Panc1 (cell line): ENCODE measurements at regions not wholly inside any gene's neighbourhood (a gene's known extent, or its start where the extent isn't known, plus 50 kb on each side); places are given as distances from the start of the nearest gene placed in this dataset.

Experiments used
- ATAC-seq: fragments of 200-7000 bp; cut with Tn5 transposase; 2 replicates; pipeline ENCODE4 v1.9.1; 2020; ENCODE audit warnings: mild to moderate bottlenecking, moderate library complexity
- BruUV-seq: library from RNA; stranded (reverse); fragments of 400-500 nt; replicated peaks from 2 replicates; lab custom pipeline; 2021; lab: Mats Ljungman, UMichigan
- CTCF ChIA-PET: fragments of 300-600 bp; sonication (Branson Sonifier 250); formaldehyde crosslinking; loops from one replicate; lab custom pipeline; 2022; ENCODE audit warnings: antibody characterized with exemption; lab: Charles Lee
- POLR2A ChIA-PET: fragments of 300-600 bp; sonication (Branson Sonifier 250); formaldehyde crosslinking; loops from one replicate; lab custom pipeline; 2022; ENCODE audit warnings: antibody characterized with exemption; lab: Charles Lee
- DNase-seq: peaks from one replicate; pipeline ENCODE4 v3.0.0-alpha.2; 2010; ENCODE audit warnings: low read depth, low spot score
- H3K27ac ChIP-seq: 2 replicates; pipeline ENCODE4 v1.5.1; 2011; ENCODE audit warnings: mild to moderate bottlenecking, low read length, inconsistent platforms
- H3K27me3 ChIP-seq: fragments of 200-500 bp; sonication (Bioruptor generic); 2 replicates; pipeline ENCODE4 v1.6.0; 2014; ENCODE audit warnings: low read length, inconsistent platforms; ENCODE audit not compliant: control insufficient read depth, insufficient read depth
- H3K36me3 ChIP-seq: fragments of 200-500 bp; sonication (Bioruptor generic); 2 replicates; pipeline ENCODE4 v1.5.1; 2014; ENCODE audit warnings: inconsistent platforms, mild to moderate bottlenecking, low read length, moderate library complexity; ENCODE audit not compliant: control insufficient read depth, insufficient read depth
- H3K4me1 ChIP-seq: 2 replicates; pipeline ENCODE4 v1.5.1; 2011; ENCODE audit warnings: inconsistent platforms, mild to moderate bottlenecking, low read length, moderate library complexity; ENCODE audit not compliant: control insufficient read depth, insufficient read depth
- H3K4me3 ChIP-seq, 2 experiments: 2 replicates each; pipeline ENCODE4 v1.5.1; 2011 to 2012; ENCODE audit warnings: low read depth in 2 of 2, low read length in 2 of 2, mild to moderate bottlenecking in 2 of 2, inconsistent platforms in 1 of 2, moderate library complexity in 1 of 2
- H3K9me3 ChIP-seq: fragments of 200-500 bp; sonication (Bioruptor generic); 2 replicates; pipeline ENCODE4 v1.5.1; 2014; ENCODE audit warnings: low read depth, mild to moderate bottlenecking, inconsistent platforms, low read length, moderate library complexity; ENCODE audit not compliant: control insufficient read depth, insufficient read depth
- CTCF ChIP-seq: fragments of 450-650 bp; IDR thresholded peaks from 2 replicates; pipeline ENCODE4 v1.5.1; 2017; ENCODE audit warnings: mild to moderate bottlenecking
- POLR2AphosphoS5 ChIP-seq: IDR thresholded peaks from 2 replicates; pipeline ENCODE4 v1.6.1; 2012; ENCODE audit warnings: mild to moderate bottlenecking, low read depth, low read length, moderate library complexity
- REST ChIP-seq, 2 experiments: IDR thresholded peaks; 2 replicates each; pipeline ENCODE4 v1.6.1; 2011 to 2012; ENCODE audit warnings: low read depth in 2 of 2, control low read depth in 1 of 2, low read length in 1 of 2, mild to moderate bottlenecking in 1 of 2, moderate library complexity in 1 of 2; ENCODE audit not compliant: insufficient read depth in 1 of 2
- SIN3A ChIP-seq: IDR thresholded peaks from 2 replicates; pipeline ENCODE4 v1.6.1; 2012; ENCODE audit warnings: low read depth, mild to moderate bottlenecking, low read length, moderate library complexity, borderline replicate concordance; ENCODE audit not compliant: insufficient read depth
- TCF7L2 ChIP-seq: IDR thresholded peaks from 2 replicates; pipeline ENCODE4 v1.6.1; 2011; ENCODE audit warnings: mild to moderate bottlenecking, low read depth, low read length, inconsistent platforms
- in situ Hi-C: cut with HindIII; loops from 2 replicates; pipeline ENCODE4 v1.10.0; 2016; ENCODE audit warnings: low sequenced_read_pairs, low pct_unique_long_range_greater_than_20kb
- intact Hi-C: fragments of 100-400 bp; cut with micrococcal nuclease; formaldehyde crosslinking; loops from one replicate; pipeline ENCODE4 v1.10.0; 2022; ENCODE audit not compliant: unreplicated experiment

GRCh38 chr7:46072722-46073121 lies 151.7 kb upstream of the IGFBP3 start:
- intact Hi-C loops (no loop called here), in situ Hi-C loops (no loop called here)
- no peak for TF ChIP-seq POLR2AphosphoS5
- TF ChIP-seq TCF7L2: no peak
- TF ChIP-seq SIN3A: no peak
- no peak for TF ChIP-seq REST (IDR thresholded peaks at IDR 0.05; ENCODE audit: insufficient read depth in 1 of 2, low read depth in 2 of 2, low read length in 1 of 2)
- TF ChIP-seq CTCF: no peak
- Histone ChIP-seq H3K4me3 (no peak overlapping the region), H3K27ac (no peak overlapping the region), H3K9me3 (no peaks in the 10 kb centered on the region), H3K27me3 (no peaks in the 10 kb centered on the region), H3K4me1 (no peaks in the 10 kb centered on the region), H3K36me3 (no peaks in the 10 kb centered on the region)
- no peak for DNase-seq
- ChIA-PET CTCF (no interaction called here), POLR2A (no interaction called here)
- ATAC-seq: no peak
- no TSS peak for BruUV-seq

GRCh38 chr7:46071601-46072000 lies 150.5 kb upstream of the IGFBP3 start:
- no peaks in the 10 kb centered on the region for H3K27me3 ChIP-seq
- BruUV-seq: no TSS peak
- POLR2A ChIA-PET: no interaction called here
- H3K9me3 ChIP-seq: no peaks in the 10 kb centered on the region
- TF ChIP-seq CTCF: no peak
- TF ChIP-seq REST (IDR thresholded peaks at IDR 0.05; ENCODE audit: insufficient read depth in 1 of 2, low read depth in 2 of 2, low read length in 1 of 2): no peak
- no peak for TF ChIP-seq POLR2AphosphoS5
- TF ChIP-seq TCF7L2: no peak
- TF ChIP-seq SIN3A: no peak
- ATAC-seq: no peak
- H3K4me3 ChIP-seq: no peak overlapping the region
- intact Hi-C loops: no loop called here
- no peak overlapping the region for H3K27ac ChIP-seq
- in situ Hi-C loops: no loop called here
- H3K36me3 ChIP-seq: no peaks in the 10 kb centered on the region
- no peak for DNase-seq
- CTCF ChIA-PET: no interaction called here
- no peaks in the 10 kb centered on the region for H3K4me1 ChIP-seq
